ENCODE measurements at regions not wholly inside any gene's neighbourhood (a gene's known extent, or its start where the extent isn't known, plus 50 kb on each side); places are given as distances from the start of the nearest gene placed in this dataset.

- TF ChIP-seq SPI1 (IDR thresholded peaks at IDR 0.05; ENCODE audit: low read depth, low read length) (no peak), PAX5 (IDR thresholded peaks at IDR 0.05; ENCODE audit: insufficient read depth, low read length, severe bottlenecking) (no peak), POLR2A (IDR thresholded peaks at IDR 0.05; ENCODE audit: low read depth, low read length) (no peak), TAF1 (IDR thresholded peaks at IDR 0.05; ENCODE audit: low read depth, low read length) (no peak), POLR2AphosphoS5 (IDR thresholded peaks at IDR 0.05; ENCODE audit: low read depth, low read length) (no peak), POU2F2 (IDR thresholded peaks at IDR 0.05; ENCODE audit: low read depth, low read length) (no peak)
- no peak for FAIRE-seq
Observed at GRCh38 chr2:51107841-51108240, 75.9 kb upstream of the NRXN1 start.

GRCh38 chr2:51105811-51106210, 73.9 kb upstream of the NRXN1 start:
- DNase-seq (ENCODE audit: insufficient read length, low spot score) (no peak), FAIRE-seq (no peak)
- TF ChIP-seq POU2F2 (IDR thresholded peaks at IDR 0.05; ENCODE audit: low read depth, low read length) (no peak), POLR2A (IDR thresholded peaks at IDR 0.05; ENCODE audit: low read depth, low read length) (no peak), PAX5 (IDR thresholded peaks at IDR 0.05; ENCODE audit: insufficient read depth, low read length, severe bottlenecking) (no peak), POLR2AphosphoS5 (IDR thresholded peaks at IDR 0.05; ENCODE audit: low read depth, low read length) (no peak), SPI1 (IDR thresholded peaks at IDR 0.05; ENCODE audit: low read depth, low read length) (no peak), TAF1 (IDR thresholded peaks at IDR 0.05; ENCODE audit: low read depth, low read length) (no peak)

More at GRCh38 chr2:51107841-51108240, 75.9 kb upstream of the NRXN1 start:
- no peak for DNase-seq (ENCODE audit: insufficient read length, low spot score)

- DNase-seq (ENCODE audit: insufficient read length, low spot score) (no peak), FAIRE-seq (no peak)
- no peak for TF ChIP-seq POLR2A (IDR thresholded peaks at IDR 0.05; ENCODE audit: low read depth, low read length)
- no peak for TF ChIP-seq PAX5 (IDR thresholded peaks at IDR 0.05; ENCODE audit: insufficient read depth, low read length, severe bottlenecking)
- TF ChIP-seq POLR2AphosphoS5 (IDR thresholded peaks at IDR 0.05; ENCODE audit: low read depth, low read length), result no peak
- no peak for TF ChIP-seq POU2F2 (IDR thresholded peaks at IDR 0.05; ENCODE audit: low read depth, low read length)
- TF ChIP-seq TAF1 (IDR thresholded peaks at IDR 0.05; ENCODE audit: low read depth, low read length), result no peak
- no peak for TF ChIP-seq SPI1 (IDR thresholded peaks at IDR 0.05; ENCODE audit: low read depth, low read length)
Observed at GRCh38 chr2:51103205-51103604, 71.3 kb upstream of the NRXN1 start.

- no peak for FAIRE-seq
- TF ChIP-seq POU2F2 (IDR thresholded peaks at IDR 0.05; ENCODE audit: low read depth, low read length) (no peak), POLR2AphosphoS5 (IDR thresholded peaks at IDR 0.05; ENCODE audit: low read depth, low read length) (no peak), TAF1 (IDR thresholded peaks at IDR 0.05; ENCODE audit: low read depth, low read length) (no peak), SPI1 (IDR thresholded peaks at IDR 0.05; ENCODE audit: low read depth, low read length) (no peak), PAX5 (IDR thresholded peaks at IDR 0.05; ENCODE audit: insufficient read depth, low read length, severe bottlenecking) (no peak), POLR2A (IDR thresholded peaks at IDR 0.05; ENCODE audit: low read depth, low read length) (no peak)
- no peak for DNase-seq (ENCODE audit: insufficient read length, low spot score)
Observed at GRCh38 chr2:51093016-51093415, 61.1 kb upstream of the NRXN1 start.

GRCh38 chr2:51085420-51086068, 53.6 kb upstream of the NRXN1 start:
- TF ChIP-seq SPI1 (IDR thresholded peaks at IDR 0.05; ENCODE audit: low read depth, low read length) (no peak), POU2F2 (IDR thresholded peaks at IDR 0.05; ENCODE audit: low read depth, low read length) (no peak), POLR2A (IDR thresholded peaks at IDR 0.05; ENCODE audit: low read depth, low read length) (no peak), PAX5 (IDR thresholded peaks at IDR 0.05; ENCODE audit: insufficient read depth, low read length, severe bottlenecking) (no peak), TAF1 (IDR thresholded peaks at IDR 0.05; ENCODE audit: low read depth, low read length) (no peak), POLR2AphosphoS5 (IDR thresholded peaks at IDR 0.05; ENCODE audit: low read depth, low read length) (no peak)
- no peak for FAIRE-seq

GRCh38 chr2:51084750-51085149, 52.8 kb upstream of the NRXN1 start:
- FAIRE-seq (no peak), DNase-seq (ENCODE audit: insufficient read length, low spot score) (no peak)
- TF ChIP-seq POU2F2 (IDR thresholded peaks at IDR 0.05; ENCODE audit: low read depth, low read length) (no peak), TAF1 (IDR thresholded peaks at IDR 0.05; ENCODE audit: low read depth, low read length) (no peak), PAX5 (IDR thresholded peaks at IDR 0.05; ENCODE audit: insufficient read depth, low read length, severe bottlenecking) (no peak), POLR2A (IDR thresholded peaks at IDR 0.05; ENCODE audit: low read depth, low read length) (no peak), SPI1 (IDR thresholded peaks at IDR 0.05; ENCODE audit: low read depth, low read length) (no peak), POLR2AphosphoS5 (IDR thresholded peaks at IDR 0.05; ENCODE audit: low read depth, low read length) (no peak)

More at GRCh38 chr2:51085420-51086068, 53.6 kb upstream of the NRXN1 start:
- DNase-seq (ENCODE audit: insufficient read length, low spot score), result no peak

Measured in GM12891 (cell line).